Activated CD4-positive, alpha-beta T cell treated with anti-CD3 and anti-CD28 coated beads, Interleukin-2, amount 50 U/mL, for 16 hours (primary cell): ENCODE measurements at regions not wholly inside any gene's neighbourhood (a gene's known extent, or its start where the extent isn't known, plus 50 kb on each side); places are given as distances from the start of the nearest gene placed in this dataset.

ENCODE experiments used
- DNase-seq: peaks from one replicate; pipeline ENCODE4 v3.0.0-alpha.2; 2020

DNA sequence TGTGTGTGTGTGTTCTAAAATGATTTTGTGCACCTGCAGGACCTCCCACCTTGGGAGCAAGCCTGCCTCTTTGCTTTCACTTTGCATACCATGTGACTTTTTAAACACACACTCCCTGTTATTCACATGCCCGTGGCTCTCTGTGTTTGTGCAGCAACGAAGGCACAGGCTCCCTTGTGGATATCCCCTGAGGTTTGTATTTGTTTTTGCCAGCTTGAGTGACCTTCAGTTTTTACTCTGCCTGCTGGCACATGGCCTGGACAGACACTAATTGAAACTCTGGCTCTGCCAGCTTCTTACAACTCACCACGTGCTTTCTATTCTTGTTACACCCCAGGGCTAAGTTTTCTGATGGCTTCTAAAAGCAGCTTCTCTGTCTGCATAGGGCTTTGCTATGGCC is 885.8 kb downstream of the SH3BGRL start:
- DNase-seq = no peak

DNA sequence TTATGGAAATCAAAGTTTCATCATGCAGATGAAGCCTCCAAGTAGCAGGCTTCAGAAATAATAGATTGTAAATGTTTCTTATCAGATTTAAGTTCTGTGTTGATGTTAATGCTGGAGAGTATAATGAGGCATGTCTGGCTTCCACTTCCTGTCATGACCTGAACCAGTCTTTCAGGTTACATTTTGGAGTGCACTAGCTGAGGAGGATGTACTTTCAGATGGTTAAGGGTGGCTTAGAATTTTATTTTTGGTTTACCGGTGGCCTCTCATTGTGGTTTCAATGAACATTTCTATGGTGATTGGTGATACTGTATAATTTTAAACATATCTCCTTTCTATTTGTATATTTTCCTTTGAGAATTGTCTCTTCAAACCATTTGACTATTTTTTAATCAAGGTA is 890.4 kb downstream of the SH3BGRL start:
- no peak for DNase-seq

DNA sequence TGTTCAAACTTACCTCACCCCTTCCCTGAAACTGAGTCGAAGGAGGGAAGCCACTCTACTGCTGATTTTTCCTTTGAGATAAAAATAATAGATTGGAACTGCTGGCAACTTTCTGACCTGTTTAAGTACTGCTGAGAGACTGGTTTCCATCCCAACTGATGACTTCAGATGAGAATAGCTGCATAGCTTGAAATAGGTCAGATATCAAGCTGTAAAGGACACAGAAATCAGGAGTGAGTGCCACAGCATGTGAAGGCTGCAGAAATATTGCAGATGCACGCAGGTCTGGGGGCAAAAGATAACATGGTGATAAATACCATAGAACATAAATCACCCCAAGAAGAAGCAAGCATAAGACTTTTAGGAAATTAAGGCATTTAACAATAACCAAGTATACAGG is 923.2 kb downstream of the SH3BGRL start:
- DNase-seq = no peak

DNA sequence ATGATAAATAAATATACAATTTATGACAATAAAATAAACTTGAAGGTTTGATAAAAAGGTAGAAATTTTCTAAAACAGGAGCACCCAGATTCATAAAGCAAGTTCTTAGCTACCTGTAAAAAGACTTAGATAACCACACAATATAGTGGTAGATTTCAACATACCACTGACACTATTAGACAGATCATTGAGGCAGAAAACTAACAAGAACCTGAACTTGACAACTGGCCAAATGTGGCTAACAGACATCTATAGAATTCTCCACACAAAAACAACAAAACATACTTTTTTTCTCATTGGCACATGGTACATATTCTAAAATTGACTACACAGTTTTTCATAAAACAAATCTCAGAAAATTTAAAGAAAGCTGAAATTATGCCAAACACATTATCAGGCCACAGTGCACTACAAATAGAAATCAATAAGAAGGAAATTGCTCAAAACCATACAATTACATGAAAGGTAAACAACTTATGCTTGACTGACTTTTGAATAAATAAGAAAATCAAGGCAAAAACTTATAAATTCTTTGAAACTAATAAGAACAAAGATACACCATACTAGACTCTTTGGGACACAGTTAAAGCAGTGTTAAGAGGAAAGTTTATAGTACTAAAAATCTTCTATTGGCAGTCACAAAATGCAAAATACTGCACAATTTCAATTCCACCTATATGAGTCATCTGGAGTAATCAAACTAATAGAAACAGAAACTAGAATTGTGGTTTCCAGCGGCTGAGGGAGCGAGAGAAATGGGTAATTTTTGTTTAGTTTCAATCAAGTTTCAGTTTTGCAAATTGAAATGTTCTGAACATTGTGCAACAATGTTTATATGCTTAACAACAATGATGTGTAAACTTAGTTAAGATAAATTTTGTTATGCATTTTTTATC is 925.6 kb downstream of the SH3BGRL start:
- peak; percentile 69 for DNase-seq

DNA sequence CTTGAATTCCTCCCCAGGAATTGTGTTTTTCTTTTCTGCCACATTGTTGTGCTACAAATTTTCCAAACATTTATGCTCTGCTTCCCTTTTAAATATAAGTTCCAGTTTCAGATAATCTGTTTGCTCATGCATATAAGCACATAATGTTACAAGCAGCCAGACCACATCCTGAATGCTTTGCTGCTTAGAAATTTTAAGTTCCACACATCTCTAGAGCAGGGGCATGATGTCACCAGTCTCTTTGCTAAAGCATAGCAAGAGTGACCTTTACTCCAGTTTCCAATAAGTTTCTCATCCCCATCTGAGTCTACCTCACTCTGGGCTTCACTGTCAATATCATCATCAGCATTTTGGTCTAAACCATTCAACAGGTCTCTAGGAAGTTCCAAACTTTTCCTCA is 932.5 kb downstream of the SH3BGRL start:
- DNase-seq = no peak

DNA sequence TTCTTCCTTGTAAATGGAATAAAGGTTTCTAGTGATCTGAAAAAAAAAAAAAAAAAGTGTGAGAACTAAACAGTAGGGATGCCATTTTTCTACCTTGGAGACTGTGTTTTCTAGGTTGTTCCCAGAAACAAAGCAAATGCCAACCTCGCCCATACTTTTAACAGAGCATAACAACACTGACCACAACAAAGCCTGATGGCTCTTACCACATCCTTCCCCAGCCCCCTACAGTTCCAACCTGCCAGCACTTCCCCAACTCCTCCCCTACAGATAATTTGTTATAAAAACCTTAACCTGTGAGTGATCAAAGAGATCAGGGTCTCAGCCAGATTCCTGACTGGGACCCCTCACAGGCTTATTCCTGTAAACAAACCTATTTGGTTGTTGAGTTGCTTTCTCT is 940.0 kb downstream of the SH3BGRL start:
- DNase-seq = no peak

DNA sequence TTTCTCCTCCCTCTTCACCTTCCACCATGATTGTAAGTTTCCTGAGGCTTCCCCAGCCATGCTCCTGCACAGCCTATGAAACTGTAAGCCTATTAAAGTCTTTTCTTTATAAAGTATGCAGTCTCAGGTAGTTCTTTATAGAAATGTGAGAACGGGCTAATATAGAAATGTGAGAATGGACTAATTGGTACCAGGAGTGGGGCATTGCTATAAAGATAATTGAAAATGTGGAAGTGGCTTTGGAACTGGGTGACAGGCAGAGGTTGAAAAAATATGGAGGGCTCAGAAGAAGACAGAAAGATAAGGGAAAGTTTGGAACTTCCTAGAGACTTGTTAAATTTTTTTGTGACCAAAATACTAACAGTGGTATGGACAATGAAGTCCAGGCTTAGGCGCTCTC is 959.3 kb downstream of the SH3BGRL start:
- no peak for DNase-seq

DNA sequence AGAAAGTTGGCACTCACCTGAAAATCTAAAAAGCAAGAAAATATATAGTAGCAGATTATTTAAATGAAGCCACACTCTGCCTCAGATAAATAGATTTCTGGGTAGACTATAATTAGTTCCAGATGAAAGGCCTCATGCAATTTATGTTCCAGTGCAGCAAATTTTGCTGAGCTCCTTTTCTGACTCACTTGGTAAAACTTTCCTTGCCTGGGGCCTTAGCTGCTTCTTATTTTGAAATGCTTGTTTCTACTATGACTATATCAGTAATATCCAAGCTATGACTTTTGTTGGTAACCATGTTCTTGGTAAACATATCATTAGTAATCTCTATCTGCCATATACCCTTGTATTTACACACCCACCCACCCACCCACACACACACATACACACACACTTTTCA is 961.8 kb downstream of the SH3BGRL start:
- DNase-seq = no peak

DNA sequence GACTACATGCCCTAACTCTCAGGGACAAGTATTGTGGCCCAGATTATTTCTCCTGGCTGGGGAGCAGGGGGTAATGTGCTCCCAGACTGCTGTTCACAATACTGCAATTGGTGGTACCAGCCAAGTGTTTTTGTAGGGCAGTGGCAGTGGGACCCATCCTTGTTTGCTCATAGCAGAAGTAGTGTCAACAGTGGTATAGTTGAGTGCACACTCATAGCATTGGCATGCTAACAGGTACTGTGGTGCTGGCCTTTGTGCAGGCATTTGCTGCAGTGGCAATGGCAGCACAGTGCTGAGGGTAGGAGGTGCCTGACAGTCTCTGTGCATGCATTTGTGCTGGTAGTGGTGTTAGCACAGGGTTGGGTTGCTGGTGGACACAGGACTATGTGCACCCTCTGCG is 995.0 kb downstream of the SH3BGRL start:
- DNase-seq = no peak

DNA sequence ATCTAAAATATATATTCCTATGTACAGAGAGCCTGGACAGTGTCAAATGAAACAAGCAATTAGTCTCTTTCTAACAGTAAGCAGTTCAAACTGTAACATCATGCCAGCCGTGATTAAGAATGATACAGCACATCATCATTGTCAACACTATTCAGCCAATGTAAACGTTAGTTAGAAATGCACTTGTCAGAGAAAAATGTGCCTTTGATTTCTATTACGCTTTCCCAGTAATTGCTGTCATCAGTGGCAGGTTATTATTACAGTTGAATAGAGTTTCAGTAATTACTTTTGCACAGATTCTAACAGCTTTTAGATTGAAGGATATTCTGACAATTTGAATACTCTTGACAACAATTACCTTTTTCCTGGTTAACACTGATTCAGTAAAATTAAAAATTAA is 1007.1 kb downstream of the SH3BGRL start:
- no peak for DNase-seq

DNA sequence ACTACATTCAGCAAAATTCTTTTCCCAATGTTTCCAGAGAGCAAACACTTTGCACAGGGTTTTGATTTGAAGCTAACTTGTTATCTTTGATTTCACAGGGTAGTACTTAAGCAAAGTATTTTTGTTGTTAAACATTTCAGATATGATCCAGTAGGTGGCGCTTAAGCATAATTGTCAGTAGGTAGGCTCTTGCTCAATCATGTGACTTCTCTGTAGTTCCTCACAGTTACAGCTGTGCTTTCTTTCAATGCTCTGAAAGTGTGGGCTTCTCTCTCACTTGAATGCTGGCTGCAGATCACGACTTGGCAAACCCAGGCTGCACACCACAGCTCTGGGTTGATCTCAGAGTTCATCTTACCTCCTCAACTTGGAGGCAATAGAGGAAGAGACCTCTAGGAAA is 1016.5 kb downstream of the SH3BGRL start:
- peak; percentile 40 for DNase-seq

DNA sequence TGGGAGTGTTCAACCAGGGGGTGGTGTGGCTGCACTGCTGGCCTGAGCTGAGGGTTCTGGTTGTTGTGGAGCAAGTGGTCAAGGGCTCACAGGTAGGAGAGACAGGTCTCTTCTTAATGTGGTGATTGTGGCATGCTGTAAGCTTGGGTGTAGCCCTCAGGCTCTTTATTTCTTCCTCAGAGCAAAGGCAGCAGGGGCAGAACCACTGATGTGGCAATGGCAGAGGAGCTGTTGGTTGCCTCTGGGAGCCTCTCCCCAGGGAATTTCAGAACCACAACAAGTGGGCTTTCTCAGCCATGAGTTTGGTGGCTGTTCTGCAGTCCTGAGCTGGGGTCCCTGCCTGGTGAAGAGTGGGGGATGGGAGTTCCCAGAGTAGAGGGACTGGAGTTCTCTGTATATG is 1017.2 kb downstream of the SH3BGRL start:
- DNase-seq = no peak

DNA sequence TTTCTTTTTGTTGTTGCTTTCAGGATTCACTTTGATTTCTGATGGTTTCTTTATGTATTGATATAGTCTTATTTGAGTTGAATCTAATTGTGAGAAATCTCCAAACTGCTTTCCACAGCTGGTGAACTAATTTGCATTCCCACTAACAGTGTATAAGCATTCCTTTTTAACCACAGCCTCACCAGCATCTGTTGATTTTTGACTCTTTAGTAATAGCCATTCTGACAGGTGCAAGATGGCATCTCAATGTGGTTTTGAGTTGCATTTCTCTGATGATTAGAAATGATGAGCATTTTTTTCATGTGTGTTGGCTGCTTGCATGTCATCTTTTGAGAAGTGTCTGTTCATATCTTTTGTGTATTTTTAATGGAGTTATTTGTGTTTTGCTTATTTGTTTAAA is 1023.1 kb downstream of the SH3BGRL start:
- no peak for DNase-seq

DNA sequence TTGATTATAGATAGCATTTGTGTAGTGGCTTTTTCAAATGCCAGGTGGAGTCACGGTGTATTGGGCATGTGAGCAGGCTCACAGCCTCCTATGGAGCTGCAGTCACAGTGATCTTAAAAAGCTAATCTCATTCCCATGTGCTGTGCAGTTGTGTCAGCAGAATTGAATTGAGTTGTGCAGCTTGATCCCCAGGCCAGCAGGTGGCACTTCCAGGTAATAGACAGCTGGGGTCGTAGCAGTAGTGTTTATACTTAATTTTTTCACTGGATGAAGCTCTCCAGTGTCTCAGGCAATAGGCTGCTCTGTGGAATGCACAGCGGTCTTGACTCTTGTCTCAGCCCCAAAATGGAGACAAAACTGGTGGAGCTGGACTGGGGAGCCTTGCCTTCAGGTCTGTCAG is 1028.1 kb downstream of the SH3BGRL start:
- DNase-seq = no peak

DNA sequence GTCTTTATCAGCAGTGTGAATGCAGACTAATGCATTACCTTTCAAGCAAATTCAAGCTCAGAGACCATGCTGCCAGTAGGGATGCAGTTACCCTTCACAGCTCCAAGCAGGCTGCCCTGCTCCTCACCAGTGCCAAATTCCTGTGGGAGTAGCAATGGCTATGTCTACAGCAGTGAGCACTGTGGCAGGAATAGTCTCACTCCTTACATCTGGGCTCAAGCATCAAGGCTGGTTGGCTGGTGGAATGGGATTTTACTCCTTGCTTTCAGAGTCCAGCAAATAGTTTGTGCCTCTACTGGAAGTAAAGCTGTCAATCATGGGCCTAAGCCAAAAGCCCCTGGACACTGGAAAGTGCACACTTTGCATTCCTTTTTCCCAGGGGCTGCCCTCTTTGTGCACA is 1030.8 kb downstream of the SH3BGRL start:
- no peak for DNase-seq

DNA sequence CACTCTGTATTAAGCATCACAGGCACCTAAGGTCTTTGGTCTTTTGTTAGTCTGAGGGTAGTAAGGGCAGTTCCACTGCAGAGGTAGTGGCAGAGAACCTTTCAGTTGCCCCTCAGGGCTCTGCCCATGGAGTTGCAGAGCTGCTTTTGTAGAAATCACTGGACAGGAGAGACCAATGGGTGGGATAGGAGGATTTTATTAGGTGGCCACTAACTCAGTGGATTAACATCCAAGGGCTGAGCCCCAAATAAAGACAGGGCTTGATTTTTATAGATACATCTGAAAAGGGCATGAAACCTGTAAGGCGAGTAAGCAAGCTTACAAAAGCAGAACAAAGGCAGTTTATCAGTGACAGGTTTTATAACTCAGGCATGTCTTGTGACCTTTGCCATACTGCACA is 1035.4 kb downstream of the SH3BGRL start:
- no peak for DNase-seq
